GM10266 (cell line): ENCODE measurements at regions not wholly inside any gene's neighbourhood (a gene's known extent, or its start where the extent isn't known, plus 50 kb on each side); places are given as distances from the start of the nearest gene placed in this dataset.
"Not testable (repeated sequence)": the region's sequence is repeated elsewhere in the genome, so short reads cannot be mapped to it uniquely, and the experiment has no call there.

Experiments
- DNase-seq: peaks from one replicate; pipeline ENCODE4 v3.0.0; 2012; ENCODE audit errors: extremely low spot score
- TF ChIP-seq, protein P1 (sequence below): IDR thresholded peaks from 2 replicates; pipeline ENCODE4 v1.5.1; 2012; ENCODE audit warnings: mild to moderate bottlenecking, low read depth; ENCODE audit not compliant: control insufficient read depth, insufficient read depth; ENCODE audit errors: missing control alignments

DNA sequence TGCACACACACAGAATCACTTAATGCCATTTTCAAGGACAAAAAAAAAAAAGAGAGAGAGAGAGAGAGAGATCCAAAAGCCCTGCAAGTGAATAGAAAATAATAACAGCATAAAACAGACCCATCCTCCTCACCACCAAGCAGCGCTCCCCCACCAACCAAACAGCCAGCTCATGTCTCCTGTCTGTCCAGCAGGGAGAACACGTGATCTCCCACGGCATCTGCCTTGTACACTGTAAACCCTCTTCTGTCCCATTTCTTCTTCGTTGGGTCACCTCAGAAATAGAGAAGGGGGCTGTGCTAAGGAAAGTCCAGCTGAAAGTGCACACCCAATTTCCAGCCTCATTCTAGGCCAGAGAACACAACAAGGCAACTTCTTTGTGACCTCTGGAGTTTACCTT, 222.5 kb downstream of the EXOC5 start:
- no peak for DNase-seq
- TF ChIP-seq, protein P1, sequence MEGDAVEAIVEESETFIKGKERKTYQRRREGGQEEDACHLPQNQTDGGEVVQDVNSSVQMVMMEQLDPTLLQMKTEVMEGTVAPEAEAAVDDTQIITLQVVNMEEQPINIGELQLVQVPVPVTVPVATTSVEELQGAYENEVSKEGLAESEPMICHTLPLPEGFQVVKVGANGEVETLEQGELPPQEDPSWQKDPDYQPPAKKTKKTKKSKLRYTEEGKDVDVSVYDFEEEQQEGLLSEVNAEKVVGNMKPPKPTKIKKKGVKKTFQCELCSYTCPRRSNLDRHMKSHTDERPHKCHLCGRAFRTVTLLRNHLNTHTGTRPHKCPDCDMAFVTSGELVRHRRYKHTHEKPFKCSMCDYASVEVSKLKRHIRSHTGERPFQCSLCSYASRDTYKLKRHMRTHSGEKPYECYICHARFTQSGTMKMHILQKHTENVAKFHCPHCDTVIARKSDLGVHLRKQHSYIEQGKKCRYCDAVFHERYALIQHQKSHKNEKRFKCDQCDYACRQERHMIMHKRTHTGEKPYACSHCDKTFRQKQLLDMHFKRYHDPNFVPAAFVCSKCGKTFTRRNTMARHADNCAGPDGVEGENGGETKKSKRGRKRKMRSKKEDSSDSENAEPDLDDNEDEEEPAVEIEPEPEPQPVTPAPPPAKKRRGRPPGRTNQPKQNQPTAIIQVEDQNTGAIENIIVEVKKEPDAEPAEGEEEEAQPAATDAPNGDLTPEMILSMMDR: no peak

DNA sequence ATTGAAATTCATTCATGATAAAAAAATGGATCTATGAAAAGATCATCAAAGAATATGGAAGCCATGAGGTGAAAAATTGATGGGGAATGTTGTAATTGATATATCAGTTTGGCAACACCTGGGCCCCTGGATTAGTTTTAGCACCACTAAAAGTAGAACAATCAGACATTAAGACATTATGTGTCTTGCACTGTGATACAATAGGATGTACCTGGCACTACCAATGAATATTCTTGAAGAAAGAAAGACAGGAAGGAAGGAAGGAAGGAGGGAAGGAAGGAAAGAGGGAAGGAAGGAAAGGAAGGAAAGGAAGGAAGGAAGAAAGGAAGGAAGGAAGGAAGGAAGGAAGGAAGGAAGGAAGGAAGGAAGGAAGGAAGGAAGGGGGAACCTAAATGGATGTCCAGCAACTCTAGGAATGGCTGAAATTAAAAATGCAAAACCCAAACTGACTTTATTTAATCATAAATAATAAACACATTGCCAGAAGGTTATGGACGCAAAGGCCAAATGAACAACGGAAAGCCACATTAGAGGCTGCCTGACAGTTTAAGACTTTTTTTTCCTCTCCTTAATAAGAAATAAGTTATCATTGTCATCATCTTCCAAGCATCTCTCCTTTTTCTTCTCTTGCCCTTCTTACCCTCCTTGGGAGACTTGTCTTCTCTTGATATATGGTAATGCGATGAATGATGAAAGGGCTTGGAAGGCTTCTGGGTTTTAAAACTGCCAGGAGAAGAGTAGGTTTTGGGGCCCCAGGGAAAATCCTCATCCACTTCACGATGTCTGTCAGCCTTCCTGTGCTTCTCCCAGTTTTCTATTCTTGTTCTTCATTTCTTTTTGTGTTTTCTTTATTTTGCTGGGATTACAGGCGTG, 224.4 kb downstream of the EXOC5 start:
- not testable (repeated sequence) for DNase-seq

GRCh38 chr14:57038689-57039088, 228.4 kb upstream of the OTX2 start:
- TF ChIP-seq, protein P1: no peak
- DNase-seq: no peak

- TF ChIP-seq, protein P1: no peak
- DNase-seq: no peak
Observed at GRCh38 chr14:57031474-57031873, 221.2 kb upstream of the OTX2 start.

DNA sequence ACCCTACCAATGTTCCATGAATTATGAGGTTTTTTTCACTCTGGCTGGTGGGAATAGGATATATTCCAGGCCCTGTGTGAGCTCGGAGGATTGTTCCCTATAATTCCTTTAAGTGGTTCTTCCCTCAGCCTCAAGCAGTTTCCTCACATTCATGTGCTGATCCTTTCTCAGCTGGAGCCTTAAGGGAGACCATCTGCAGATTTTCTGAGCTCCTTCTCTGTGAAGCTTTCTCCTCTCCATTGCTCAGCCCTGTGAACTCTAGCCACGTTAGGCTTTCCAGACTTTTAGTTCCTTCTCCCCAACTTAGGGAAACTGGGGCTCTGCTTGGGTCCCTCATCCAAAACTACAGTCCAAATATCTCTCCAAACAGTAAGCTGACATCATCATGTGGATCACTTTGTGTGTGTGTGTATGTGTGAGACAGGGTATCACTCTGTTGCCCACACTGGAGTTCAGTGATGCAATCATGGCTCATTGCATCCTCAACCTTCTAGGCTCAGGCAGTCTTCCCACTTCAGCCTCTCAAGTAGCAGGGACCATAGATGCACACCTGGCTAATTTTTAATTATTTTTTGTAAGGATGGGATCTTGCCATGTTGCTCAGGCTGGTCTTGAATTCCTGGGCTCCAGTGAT, 219.5 kb upstream of the OTX2 start:
- no peak for DNase-seq

DNA sequence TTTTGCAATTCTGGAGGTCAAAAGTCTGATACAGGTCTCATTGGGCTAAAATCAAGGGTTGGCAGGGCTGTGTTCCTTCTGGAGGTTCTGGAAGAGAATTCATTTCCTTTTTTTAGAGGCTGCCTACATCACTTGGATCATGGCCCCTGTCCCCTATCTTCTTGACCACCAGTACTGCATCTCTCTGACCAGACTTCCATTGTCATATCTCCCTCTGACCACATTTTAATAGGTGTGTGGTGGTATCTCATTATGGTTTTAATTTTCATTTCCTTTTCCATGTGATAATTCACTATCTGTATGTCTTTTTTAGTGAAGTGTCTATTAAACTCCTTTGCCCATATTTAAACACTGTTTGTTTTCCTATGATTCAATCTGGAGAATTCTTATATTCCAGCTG, 215.2 kb upstream of the OTX2 start:
- TF ChIP-seq, protein P1: no peak
- DNase-seq: no peak

More for the DNA sequence above, 219.5 kb upstream of the OTX2 start:
- TF ChIP-seq, protein P1: no peak

DNA sequence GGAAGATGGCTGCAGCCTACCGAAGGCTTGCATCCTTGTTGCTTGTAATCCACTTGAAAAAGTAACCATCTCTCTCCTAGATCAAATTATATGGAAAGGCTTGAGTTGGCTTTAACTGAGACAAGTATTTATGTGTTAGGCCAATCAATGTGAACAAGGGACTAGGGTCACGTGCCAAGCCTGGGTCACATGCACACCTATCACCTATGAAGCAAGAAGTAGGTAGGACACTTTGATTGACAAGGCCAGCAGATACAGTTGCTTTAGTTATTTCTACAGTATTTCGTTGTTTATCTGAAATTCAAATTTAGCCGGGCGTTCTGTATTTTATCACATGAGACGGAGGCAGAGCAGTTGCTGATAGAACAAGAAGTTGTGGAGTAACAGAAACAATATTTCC, 212.3 kb upstream of the OTX2 start:
- no peak for DNase-seq
- TF ChIP-seq, protein P1: no peak
